H9 (cell line): ENCODE measurements at regions not wholly inside any gene's neighbourhood (a gene's known extent, or its start where the extent isn't known, plus 50 kb on each side); places are given as distances from the start of the nearest gene placed in this dataset.

Experiments used
- DNase-seq: peaks from one replicate; pipeline ENCODE4 v3.0.0-alpha.2; 2017
- H2AFZ ChIP-seq: one replicate; pipeline ENCODE4 v1.6.1; 2013; ENCODE audit warnings: mild to moderate bottlenecking, low read length, control low read depth, moderate library complexity
- H2AK5ac ChIP-seq: 2 replicates; pipeline ENCODE4 v1.6.1; 2013; ENCODE audit warnings: low read length, control low read depth, mixed read lengths; ENCODE audit not compliant: insufficient read length
- H2BK120ac ChIP-seq: one replicate; pipeline ENCODE4 v1.6.1; 2013; ENCODE audit warnings: low read depth, mild to moderate bottlenecking, low read length, control low read depth, inconsistent platforms; ENCODE audit not compliant: poor library complexity, severe bottlenecking
- H2BK12ac ChIP-seq: 2 replicates; pipeline ENCODE4 v1.6.1; 2013; ENCODE audit warnings: low read length, control low read depth, mixed read lengths, low read depth; ENCODE audit not compliant: insufficient read length
- H2BK15ac ChIP-seq: 2 replicates; pipeline ENCODE4 v1.6.1; 2013; ENCODE audit warnings: low read depth, low read length, control low read depth
- H2BK20ac ChIP-seq: one replicate; pipeline ENCODE4 v1.6.1; 2013; ENCODE audit warnings: low read depth, mild to moderate bottlenecking, low read length, control low read depth, inconsistent platforms; ENCODE audit not compliant: poor library complexity, severe bottlenecking
- H2BK5ac ChIP-seq: 2 replicates; pipeline ENCODE4 v1.6.1; 2013; ENCODE audit warnings: low read length, control low read depth, mixed read lengths; ENCODE audit not compliant: insufficient read length
- H3K14ac ChIP-seq: 2 replicates; pipeline ENCODE4 v1.6.1; 2013; ENCODE audit warnings: low read length, control low read depth; ENCODE audit not compliant: insufficient read depth
- H3K18ac ChIP-seq: 2 replicates; pipeline ENCODE4 v1.6.1; 2013; ENCODE audit warnings: low read depth, mild to moderate bottlenecking, mixed read lengths, low read length, control low read depth; ENCODE audit not compliant: insufficient read length
- H3K23ac ChIP-seq: 2 replicates; pipeline ENCODE4 v1.6.1; 2013; ENCODE audit warnings: low read length, control low read depth, mixed read lengths, low read depth; ENCODE audit not compliant: insufficient read length
- H3K23me2 ChIP-seq: 2 replicates; pipeline ENCODE4 v1.6.1; 2013; ENCODE audit warnings: low read depth, mild to moderate bottlenecking, mixed read lengths, low read length, control low read depth; ENCODE audit not compliant: insufficient read length, poor library complexity, severe bottlenecking
- H3K27ac ChIP-seq: 2 replicates; pipeline ENCODE4 v1.5.1; 2013; ENCODE audit warnings: low read length, control low read depth, mixed read lengths, low read depth; ENCODE audit not compliant: insufficient read length
- H3K27me3 ChIP-seq: 2 replicates; pipeline ENCODE4 v1.6.1; 2013; ENCODE audit warnings: low read length, control low read depth, inconsistent platforms; ENCODE audit not compliant: insufficient read depth
- H3K4ac ChIP-seq: 2 replicates; pipeline ENCODE4 v1.6.1; 2013; ENCODE audit warnings: low read depth, mild to moderate bottlenecking, control low read depth, inconsistent platforms, low read length, moderate library complexity
- H3K4me1 ChIP-seq: 2 replicates; pipeline ENCODE4 v1.6.1; 2013; ENCODE audit warnings: low read length, control low read depth, inconsistent platforms; ENCODE audit not compliant: insufficient read depth
- H3K4me2 ChIP-seq: 2 replicates; pipeline ENCODE4 v1.6.1; 2013; ENCODE audit warnings: low read length, control low read depth, mixed read lengths; ENCODE audit not compliant: insufficient read length, insufficient read depth
- H3K56ac ChIP-seq: 2 replicates; pipeline ENCODE4 v1.6.1; 2013; ENCODE audit warnings: low read depth, mild to moderate bottlenecking, mixed read lengths, low read length, control low read depth; ENCODE audit not compliant: insufficient read length
- H3K79me1 ChIP-seq: 2 replicates; pipeline ENCODE4 v1.6.1; 2013; ENCODE audit warnings: low read depth, mild to moderate bottlenecking, moderate library complexity, low read length, control low read depth, inconsistent platforms; ENCODE audit not compliant: insufficient read depth, poor library complexity, severe bottlenecking
- H3K79me2 ChIP-seq: 2 replicates; pipeline ENCODE4 v1.6.1; 2013; ENCODE audit warnings: low read length, control low read depth, inconsistent platforms; ENCODE audit not compliant: insufficient read depth
- H3K9ac ChIP-seq: 2 replicates; pipeline ENCODE4 v1.6.1; 2013; ENCODE audit warnings: low read length, control low read depth, mixed read lengths; ENCODE audit not compliant: insufficient read length; ENCODE audit errors: extremely low read depth
- H3K9me3 ChIP-seq: one replicate; pipeline ENCODE4 v1.6.1; 2013; ENCODE audit warnings: low read depth, low read length, inconsistent platforms; ENCODE audit not compliant: control insufficient read depth
- H3T11ph ChIP-seq: one replicate; pipeline ENCODE4 v1.6.1; 2013; ENCODE audit warnings: mild to moderate bottlenecking, low read length, control low read depth, inconsistent platforms
- H4K20me1 ChIP-seq: one replicate; pipeline ENCODE4 v1.6.1; 2013; ENCODE audit not compliant: control insufficient read depth, insufficient read length, insufficient read depth
- H4K5ac ChIP-seq: 2 replicates; pipeline ENCODE4 v1.6.1; 2013; ENCODE audit warnings: low read depth, mild to moderate bottlenecking, mixed read lengths, low read length, control low read depth; ENCODE audit not compliant: insufficient read length
- H4K8ac ChIP-seq: replicated peaks from 2 replicates; pipeline ENCODE4 v1.6.1; 2013; ENCODE audit warnings: low read length, control low read depth, mixed read lengths, low read depth; ENCODE audit not compliant: insufficient read length
- H4K91ac ChIP-seq: 2 replicates; pipeline ENCODE4 v1.6.1; 2013; ENCODE audit warnings: low read depth, mild to moderate bottlenecking, moderate library complexity, mixed read lengths, low read length, control low read depth; ENCODE audit not compliant: insufficient read length
- H3K27ac Mint-ChIP-seq, 3 experiments: 2 replicates in 2 of 3; 3 replicates in 1 of 3; pipeline ENCODE4 v1.8.0; 2020 to 2021; ENCODE audit warnings: mixed read lengths in 3 of 3, mild to moderate bottlenecking in 1 of 3, moderate library complexity in 1 of 3
- H3K27me3 Mint-ChIP-seq: 2 replicates; pipeline ENCODE4 v1.8.0; 2021; ENCODE audit warnings: low read depth, mild to moderate bottlenecking, moderate library complexity, mixed read lengths
- H3K36me3 Mint-ChIP-seq, 3 experiments: 2 replicates in 2 of 3; 3 replicates in 1 of 3; pipeline ENCODE4 v1.8.0; 2020 to 2021; ENCODE audit warnings: low read depth in 3 of 3, mixed read lengths in 3 of 3; ENCODE audit not compliant: insufficient read depth in 1 of 3
- H3K4me1 Mint-ChIP-seq, 2 experiments: 2 replicates each; pipeline ENCODE4 v1.8.0; 2020; ENCODE audit warnings: mixed read lengths in 2 of 2
- H3K4me3 Mint-ChIP-seq, 2 experiments: 2 replicates in 1 of 2; 3 replicates in 1 of 2; pipeline ENCODE4 v1.8.0; 2020 to 2021; ENCODE audit warnings: mild to moderate bottlenecking in 2 of 2, mixed read lengths in 2 of 2, moderate library complexity in 1 of 2
- H3K9me3 Mint-ChIP-seq, 2 experiments: 2 replicates in 1 of 2; 3 replicates in 1 of 2; pipeline ENCODE4 v1.8.0; 2020; ENCODE audit warnings: mild to moderate bottlenecking in 2 of 2, mixed read lengths in 2 of 2, moderate library complexity in 1 of 2
- WGBS: extraction: QIAGEN DNeasy Blood & Tissue Kit; methylation state at CpG from one replicate; pipeline ENCODE4 v1.1.7; 2013; ENCODE audit warnings: missing lambda C conversion rate, low lambda C conversion rate, mixed read lengths; ENCODE audit not compliant: insufficient read length; ENCODE audit errors: extremely low coverage; 5-methylcytosine and 5-hydroxymethylcytosine counted together
- TF ChIP-seq, protein P1 (sequence below): fragments of 200-600 bp; sonication (generic); conservative IDR thresholded peaks from 3 replicates; pipeline ENCODE4 v1.8.0; 2021; ENCODE audit warnings: antibody characterized with exemption, mild to moderate bottlenecking

DNA sequence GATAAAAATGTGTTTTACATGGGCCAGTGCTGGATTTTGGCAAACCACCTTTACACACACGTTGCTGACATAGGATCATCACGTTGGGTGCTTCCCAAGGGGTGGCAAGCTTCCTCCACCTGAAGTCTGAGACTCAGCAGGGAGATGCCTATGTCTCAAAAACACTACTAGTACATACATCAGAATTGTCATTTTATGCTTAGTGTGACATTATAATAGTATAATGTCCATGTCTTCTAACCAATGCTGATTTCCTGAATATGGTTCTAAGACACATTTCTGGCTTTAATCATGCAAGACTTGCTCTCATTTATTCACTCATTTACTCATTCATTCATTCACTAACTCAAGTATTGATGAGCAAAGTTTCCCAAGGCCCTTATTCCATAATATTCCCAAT is 322.3 kb downstream of the LNPK start:
- Histone ChIP-seq H2AFZ (no peak overlapping the region), H3K4me1 (no peaks in the 10 kb centered on the region), H4K20me1 (no peaks in the 10 kb centered on the region), H2AK5ac (no peak overlapping the region), H2BK5ac (no peak overlapping the region), H2BK15ac (no peak overlapping the region), H4K8ac (no peak overlapping the region), H3K18ac (no peak overlapping the region), H4K5ac (no peak overlapping the region), H3K56ac (no peak overlapping the region), H2BK20ac (no peak overlapping the region), H3T11ph (no peak overlapping the region), H4K91ac (no peak overlapping the region), H3K79me1 (no peaks in the 10 kb centered on the region), H2BK12ac (no peak overlapping the region), H3K79me2 (no peaks in the 10 kb centered on the region), H3K27ac (no peak overlapping the region), H3K23ac (no peak overlapping the region), H3K9me3 (no peaks in the 10 kb centered on the region), H2BK120ac (no peak overlapping the region), H3K14ac (no peak overlapping the region), H3K9ac (no peak overlapping the region), H3K4me2 (no peak overlapping the region), H3K27me3 (no peaks in the 10 kb centered on the region), H3K4ac (no peak overlapping the region), H3K23me2 (no peaks in the 10 kb centered on the region)
- Mint-ChIP-seq H3K4me3 (no peak overlapping the region), H3K27me3 (no peaks in the 10 kb centered on the region), H3K4me1 (no peaks in the 10 kb centered on the region), H3K27ac (no peak overlapping the region), H3K36me3 (no peaks in the 10 kb centered on the region), H3K9me3 (no peaks in the 10 kb centered on the region)
- DNase-seq: no peak
- TF ChIP-seq, protein P1, sequence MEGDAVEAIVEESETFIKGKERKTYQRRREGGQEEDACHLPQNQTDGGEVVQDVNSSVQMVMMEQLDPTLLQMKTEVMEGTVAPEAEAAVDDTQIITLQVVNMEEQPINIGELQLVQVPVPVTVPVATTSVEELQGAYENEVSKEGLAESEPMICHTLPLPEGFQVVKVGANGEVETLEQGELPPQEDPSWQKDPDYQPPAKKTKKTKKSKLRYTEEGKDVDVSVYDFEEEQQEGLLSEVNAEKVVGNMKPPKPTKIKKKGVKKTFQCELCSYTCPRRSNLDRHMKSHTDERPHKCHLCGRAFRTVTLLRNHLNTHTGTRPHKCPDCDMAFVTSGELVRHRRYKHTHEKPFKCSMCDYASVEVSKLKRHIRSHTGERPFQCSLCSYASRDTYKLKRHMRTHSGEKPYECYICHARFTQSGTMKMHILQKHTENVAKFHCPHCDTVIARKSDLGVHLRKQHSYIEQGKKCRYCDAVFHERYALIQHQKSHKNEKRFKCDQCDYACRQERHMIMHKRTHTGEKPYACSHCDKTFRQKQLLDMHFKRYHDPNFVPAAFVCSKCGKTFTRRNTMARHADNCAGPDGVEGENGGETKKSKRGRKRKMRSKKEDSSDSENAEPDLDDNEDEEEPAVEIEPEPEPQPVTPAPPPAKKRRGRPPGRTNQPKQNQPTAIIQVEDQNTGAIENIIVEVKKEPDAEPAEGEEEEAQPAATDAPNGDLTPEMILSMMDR: no peak
- WGBS: no CpG with 5 or more reads among the region's 2 CpGs
